IMR-90 (cell line): ENCODE measurements at regions not wholly inside any gene's neighbourhood (a gene's known extent, or its start where the extent isn't known, plus 50 kb on each side); places are given as distances from the start of the nearest gene placed in this dataset.

ENCODE experiments used
- ATAC-seq: fragments of 200-7000 bp; cut with Tn5 transposase; 2 replicates; pipeline ENCODE4 v1.9.1; 2020; ENCODE audit warnings: low read depth, mild to moderate bottlenecking, moderate library complexity
- BruUV-seq: library from RNA; stranded (reverse); fragments of 400-500 nt; replicated peaks from 2 replicates; lab custom pipeline; 2021; lab: Mats Ljungman, UMichigan
- CTCF ChIA-PET: fragments of 300-600 bp; formaldehyde crosslinking; extraction: SDS; loops from one replicate; lab custom pipeline; 2021; ENCODE audit warnings: antibody characterized with exemption; lab: Yijun Ruan, JAX
- POLR2A ChIA-PET: fragments of 300-600 bp; sonication (Branson Sonifier 250); formaldehyde crosslinking; loops from one replicate; lab custom pipeline; 2022; ENCODE audit warnings: antibody characterized with exemption; ENCODE audit not compliant: unreplicated experiment; lab: Charles Lee
- DNase-seq: peaks from one replicate; pipeline ENCODE4 v3.0.0; 2013
- H2AFZ ChIP-seq: replicated peaks from 2 replicates; pipeline ENCODE3; 2013; ENCODE audit warnings: low read length, mild to moderate bottlenecking; ENCODE audit not compliant: poor library complexity
- H2AK5ac ChIP-seq: 2 replicates; pipeline ENCODE4 v1.6.1; 2013; ENCODE audit warnings: low read depth, low read length, inconsistent platforms
- H2AK9ac ChIP-seq: replicated peaks from 2 replicates; pipeline ENCODE3; 2013; ENCODE audit warnings: mild to moderate bottlenecking, low read depth, low read length, moderate library complexity; ENCODE audit not compliant: poor library complexity
- H2BK120ac ChIP-seq: 2 replicates; pipeline ENCODE4 v1.6.1; 2013; ENCODE audit warnings: low read depth, low read length, inconsistent platforms
- H2BK15ac ChIP-seq: 3 replicates; pipeline ENCODE4 v1.6.1; 2013; ENCODE audit warnings: low read depth, low read length, inconsistent platforms
- H2BK20ac ChIP-seq: 2 replicates; pipeline ENCODE4 v1.6.1; 2013; ENCODE audit warnings: low read depth, mild to moderate bottlenecking, inconsistent platforms, low read length, moderate library complexity
- H2BK5ac ChIP-seq: 2 replicates; pipeline ENCODE4 v1.6.1; 2013; ENCODE audit warnings: mild to moderate bottlenecking, low read depth, low read length, inconsistent platforms; ENCODE audit not compliant: poor library complexity, severe bottlenecking
- H3K14ac ChIP-seq: replicated peaks from 2 replicates; pipeline ENCODE4 v1.6.1; 2013; ENCODE audit warnings: low read depth, low read length, inconsistent platforms
- H3K18ac ChIP-seq: 2 replicates; pipeline ENCODE4 v1.6.1; 2013; ENCODE audit warnings: low read depth, low read length, control low read depth
- H3K23ac ChIP-seq: 2 replicates; pipeline ENCODE4 v1.6.1; 2013; ENCODE audit warnings: low read depth, low read length, inconsistent platforms
- H3K27ac ChIP-seq: 2 replicates; pipeline ENCODE4 v1.5.1; 2013; ENCODE audit warnings: mild to moderate bottlenecking, control low read depth, low read length; ENCODE audit not compliant: insufficient read depth
- H3K27me3 ChIP-seq: 2 replicates; pipeline ENCODE4 v1.6.1; 2013; ENCODE audit warnings: low read length; ENCODE audit not compliant: control insufficient read depth, insufficient read depth
- H3K36me3 ChIP-seq: 2 replicates; pipeline ENCODE4 v1.6.1; 2013; ENCODE audit warnings: low read length, mixed read lengths; ENCODE audit not compliant: control insufficient read depth, insufficient read depth
- H3K4ac ChIP-seq: 2 replicates; pipeline ENCODE4 v1.6.1; 2013; ENCODE audit warnings: low read depth, low read length, inconsistent platforms
- H3K4me1 ChIP-seq: 2 replicates; pipeline ENCODE4 v1.6.1; 2013; ENCODE audit warnings: low read length, mixed read lengths; ENCODE audit not compliant: control insufficient read depth, insufficient read depth
- H3K4me2 ChIP-seq: 2 replicates; pipeline ENCODE4 v1.6.1; 2013; ENCODE audit warnings: low read depth, mild to moderate bottlenecking, control low read depth, low read length, moderate library complexity
- H3K4me3 ChIP-seq: 2 replicates; pipeline ENCODE4 v1.5.1; 2013; ENCODE audit warnings: low read depth, mild to moderate bottlenecking, control low read depth, low read length, moderate library complexity; ENCODE audit not compliant: insufficient read depth
- H3K56ac ChIP-seq: 2 replicates; pipeline ENCODE4 v1.6.1; 2013; ENCODE audit warnings: low read length, inconsistent platforms; ENCODE audit not compliant: insufficient read depth; ENCODE audit errors: extremely low read depth
- H3K79me1 ChIP-seq, 2 experiments: 2 replicates each; pipeline ENCODE4 v1.6.1; 2013; ENCODE audit warnings: low read length in 2 of 2, inconsistent platforms in 1 of 2, low read depth in 1 of 2
- H3K9ac ChIP-seq: 2 replicates; pipeline ENCODE4 v1.6.1; 2013; ENCODE audit warnings: low read depth, low read length, control low read depth
- H3K9me1 ChIP-seq: 2 replicates; pipeline ENCODE4 v1.6.1; 2013; ENCODE audit warnings: low read length, inconsistent platforms; ENCODE audit not compliant: insufficient read depth
- H3K9me3 ChIP-seq: 2 replicates; pipeline ENCODE4 v1.6.1; 2013; ENCODE audit warnings: low read length; ENCODE audit not compliant: control insufficient read depth, insufficient read depth
- H4K20me1 ChIP-seq: 2 replicates; pipeline ENCODE4 v1.6.1; 2013; ENCODE audit warnings: low read length, inconsistent platforms; ENCODE audit not compliant: insufficient read depth
- H4K5ac ChIP-seq: 2 replicates; pipeline ENCODE4 v1.6.1; 2013; ENCODE audit warnings: mild to moderate bottlenecking, low read depth, low read length, control low read depth
- H4K8ac ChIP-seq, 2 experiments: 2 replicates each; pipeline ENCODE4 v1.6.1; 2013; ENCODE audit warnings: low read depth in 2 of 2, low read length in 2 of 2, control low read depth in 1 of 2, inconsistent platforms in 1 of 2
- H4K91ac ChIP-seq: 2 replicates; pipeline ENCODE4 v1.6.1; 2013; ENCODE audit warnings: low read depth, low read length, inconsistent platforms; ENCODE audit not compliant: insufficient read depth
- CEBPB ChIP-seq: IDR thresholded peaks from 2 replicates; pipeline ENCODE4 v1.6.1; 2012; ENCODE audit warnings: low read depth, low read length, improper control_type of control experiment
- CHD1 ChIP-seq: IDR thresholded peaks from 2 replicates; pipeline ENCODE4 v1.6.1; 2012; ENCODE audit warnings: low read depth, low read length, improper control_type of control experiment
- CTCF ChIP-seq: conservative IDR thresholded peaks from 2 replicates; pipeline ENCODE4 v1.5.1; 2012; ENCODE audit warnings: mild to moderate bottlenecking, low read depth, low read length, improper control_type of control experiment
- FOS ChIP-seq: fragments of 150-350 bp; IDR thresholded peaks from 2 replicates; pipeline ENCODE4 v1.6.1; 2016; ENCODE audit warnings: low read depth, low read length
- MAFK ChIP-seq: IDR thresholded peaks from 2 replicates; pipeline ENCODE4 v1.6.1; 2012; ENCODE audit warnings: low read depth, low read length, improper control_type of control experiment
- MAZ ChIP-seq: IDR thresholded peaks from 2 replicates; pipeline ENCODE4 v1.6.1; 2012; ENCODE audit warnings: low read depth, mild to moderate bottlenecking, low read length, improper control_type of control experiment, moderate library complexity, borderline replicate concordance
- MXI1 ChIP-seq: IDR thresholded peaks from 2 replicates; pipeline ENCODE4 v1.6.1; 2012; ENCODE audit warnings: low read depth, mild to moderate bottlenecking, low read length, moderate library complexity, borderline replicate concordance
- NFE2L2 ChIP-seq: fragments of 150-350 bp; IDR thresholded peaks from 2 replicates; pipeline ENCODE4 v1.6.1; 2016; ENCODE audit warnings: low read depth, mild to moderate bottlenecking, low read length
- POLR2A ChIP-seq: IDR thresholded peaks from 2 replicates; pipeline ENCODE4 v1.6.1; 2012; ENCODE audit warnings: mild to moderate bottlenecking, low read depth, low read length
- RAD21 ChIP-seq: IDR thresholded peaks from 2 replicates; pipeline ENCODE4 v1.6.1; 2012; ENCODE audit warnings: low read length, improper control_type of control experiment
- RCOR1 ChIP-seq: IDR thresholded peaks from 2 replicates; pipeline ENCODE4 v1.6.1; 2012; ENCODE audit warnings: mild to moderate bottlenecking, low read length, improper control_type of control experiment; ENCODE audit not compliant: insufficient replicate concordance
- RFX5 ChIP-seq: IDR thresholded peaks from 2 replicates; pipeline ENCODE4 v1.8.0; 2012; ENCODE audit warnings: low read depth, mild to moderate bottlenecking, low read length, moderate library complexity
- USF2 ChIP-seq: fragments of 150-350 bp; IDR thresholded peaks from 2 replicates; pipeline ENCODE4 v1.6.1; 2017; ENCODE audit warnings: mild to moderate bottlenecking, antibody characterized with exemption, low read length, low read depth
- WGBS, 2 experiments: methylation state at CpG; one replicate each; pipeline versions ENCODE4 v1.1.5 to v1.1.7; 2013; ENCODE audit warnings: missing lambda C conversion rate in 2 of 2; ENCODE audit not compliant: insufficient read length in 1 of 2; ENCODE audit errors: extremely low coverage in 2 of 2; 5-methylcytosine and 5-hydroxymethylcytosine counted together
- dilution Hi-C: fragments of 300-500 bp; cut with HindIII; formaldehyde crosslinking; loops from one replicate; pipeline ENCODE4 v1.14.3; 2018; ENCODE audit warnings: low sequenced_read_pairs; ENCODE audit not compliant: unreplicated experiment
- in situ Hi-C: fragments of 300-500 bp; cut with MboI; formaldehyde crosslinking; loops from 3 replicates; pipeline ENCODE4 v1.14.3; 2019; ENCODE audit warnings: low sequenced_read_pairs, inconsistent platforms, mixed read lengths
- intact Hi-C: fragments of 100-400 bp; cut with micrococcal nuclease; formaldehyde crosslinking; loops from 2 replicates; pipeline ENCODE4 v1.10.0; 2022

GRCh38 chr2:16718576-16719484 is 53.2 kb upstream of the CYRIA start:
- Histone ChIP-seq H3K4me3 (no peak overlapping the region), H3K14ac (no peak overlapping the region), H2BK120ac (no peak overlapping the region), H4K5ac (no peak overlapping the region), H2BK5ac (no peak overlapping the region), H3K4me1 (no peaks in the 10 kb centered on the region), H2BK20ac (no peak overlapping the region), H3K56ac (no peak overlapping the region), H2AK9ac (no peak overlapping the region), H4K20me1 (no peaks in the 10 kb centered on the region), H3K4me2 (no peak overlapping the region), H3K23ac (no peak overlapping the region), H3K36me3 (no peaks in the 10 kb centered on the region), H2AK5ac (no peak overlapping the region), H3K27me3 (peaks cover 2% of the 10 kb centered on the region; the same call in 1 of the 2 replicates), H3K27ac (no peak overlapping the region), H3K18ac (no peak overlapping the region), H2AFZ (no peak overlapping the region), H4K8ac (no peak overlapping the region), H3K79me1 (no peaks in the 10 kb centered on the region), H3K9me1 (no peaks in the 10 kb centered on the region), H4K91ac (no peak overlapping the region), H3K9ac (no peak overlapping the region), H3K9me3 (no peaks in the 10 kb centered on the region), H2BK15ac (no peak overlapping the region), H3K4ac (no peak overlapping the region)
- ChIA-PET POLR2A (no interaction called here), CTCF (interaction anchor here (0.7 to 1.0 kb wide), 2 partner anchors 13 to 40 kb away, joined by 3 to 4 read pairs; no protein-coding TSS in a partner anchor)
- no CpG with 5 or more reads among the region's 10 CpGs for WGBS, 2 experiments
- no peak for ATAC-seq
- intact Hi-C loops (no loop called here), in situ Hi-C loops (no loop called here), dilution Hi-C loops (no loop called here)
- no TSS peak for BruUV-seq
- no peak for DNase-seq
- TF ChIP-seq USF2 (no peak), MXI1 (no peak), MAZ (no peak), FOS (no peak), CEBPB (no peak), MAFK (no peak), POLR2A (no peak), NFE2L2 (no peak), RAD21 (no peak), CHD1 (no peak), RCOR1 (no peak), CTCF (no peak), RFX5 (no peak)
